ENCODE measurements at regions not wholly inside any gene's neighbourhood (a gene's known extent, or its start where the extent isn't known, plus 50 kb on each side); places are given as distances from the start of the nearest gene placed in this dataset.

DNA sequence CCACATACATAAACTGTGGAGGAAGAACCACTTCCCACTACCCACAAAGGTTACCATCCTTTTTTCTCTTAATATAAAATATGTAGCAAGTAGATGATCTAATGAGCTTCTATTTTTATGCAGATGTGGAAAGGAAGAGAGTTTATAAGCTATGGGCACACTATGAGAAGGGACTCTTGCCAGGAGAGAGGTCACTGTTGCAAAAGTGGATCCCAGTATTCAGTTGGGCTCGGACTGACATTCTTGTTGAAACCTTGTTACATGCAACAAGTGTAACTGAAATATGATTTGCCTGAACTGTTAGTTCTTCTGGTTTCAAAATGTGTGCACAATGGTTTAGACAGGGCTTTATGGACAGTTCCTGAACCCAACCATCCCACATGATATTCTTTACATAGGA is 397.4 kb upstream of the PKN2 start:
- H3K27ac Mint-ChIP-seq: no peak overlapping the region
- no peaks in the 10 kb centered on the region for H3K36me3 Mint-ChIP-seq (ENCODE audit: low read depth)
- H3K27me3 Mint-ChIP-seq (ENCODE audit: low read depth, poor library complexity): no peaks in the 10 kb centered on the region
- TF ChIP-seq, protein P1, sequence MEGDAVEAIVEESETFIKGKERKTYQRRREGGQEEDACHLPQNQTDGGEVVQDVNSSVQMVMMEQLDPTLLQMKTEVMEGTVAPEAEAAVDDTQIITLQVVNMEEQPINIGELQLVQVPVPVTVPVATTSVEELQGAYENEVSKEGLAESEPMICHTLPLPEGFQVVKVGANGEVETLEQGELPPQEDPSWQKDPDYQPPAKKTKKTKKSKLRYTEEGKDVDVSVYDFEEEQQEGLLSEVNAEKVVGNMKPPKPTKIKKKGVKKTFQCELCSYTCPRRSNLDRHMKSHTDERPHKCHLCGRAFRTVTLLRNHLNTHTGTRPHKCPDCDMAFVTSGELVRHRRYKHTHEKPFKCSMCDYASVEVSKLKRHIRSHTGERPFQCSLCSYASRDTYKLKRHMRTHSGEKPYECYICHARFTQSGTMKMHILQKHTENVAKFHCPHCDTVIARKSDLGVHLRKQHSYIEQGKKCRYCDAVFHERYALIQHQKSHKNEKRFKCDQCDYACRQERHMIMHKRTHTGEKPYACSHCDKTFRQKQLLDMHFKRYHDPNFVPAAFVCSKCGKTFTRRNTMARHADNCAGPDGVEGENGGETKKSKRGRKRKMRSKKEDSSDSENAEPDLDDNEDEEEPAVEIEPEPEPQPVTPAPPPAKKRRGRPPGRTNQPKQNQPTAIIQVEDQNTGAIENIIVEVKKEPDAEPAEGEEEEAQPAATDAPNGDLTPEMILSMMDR (IDR thresholded peaks at IDR 0.05): no peak
- DNase-seq: no peak
- H3K4me1 Mint-ChIP-seq: no peaks in the 10 kb centered on the region
- no peak overlapping the region for H3K4me3 Mint-ChIP-seq
- no peaks in the 10 kb centered on the region for H3K9me3 Mint-ChIP-seq

GRCh38 chr1:88288571-88288970 is 395.5 kb upstream of the PKN2 start:
- Mint-ChIP-seq H3K4me1 (no peaks in the 10 kb centered on the region), H3K9me3 (no peaks in the 10 kb centered on the region), H3K4me3 (no peak overlapping the region), H3K27me3 (ENCODE audit: low read depth, poor library complexity) (no peaks in the 10 kb centered on the region), H3K27ac (no peak overlapping the region), H3K36me3 (ENCODE audit: low read depth) (no peaks in the 10 kb centered on the region)
- DNase-seq: no peak
- TF ChIP-seq, protein P1 (IDR thresholded peaks at IDR 0.05): no peak

- Mint-ChIP-seq H3K4me3 (no peak overlapping the region), H3K4me1 (no peaks in the 10 kb centered on the region), H3K27ac (no peak overlapping the region), H3K36me3 (ENCODE audit: low read depth) (no peaks in the 10 kb centered on the region), H3K9me3 (no peaks in the 10 kb centered on the region), H3K27me3 (ENCODE audit: low read depth, poor library complexity) (no peaks in the 10 kb centered on the region)
- TF ChIP-seq, protein P1 (IDR thresholded peaks at IDR 0.05): no peak
- no peak for DNase-seq
Observed at GRCh38 chr1:88289401-88290102, 394.5 kb upstream of the PKN2 start.

GRCh38 chr1:88291611-88292354 is 392.3 kb upstream of the PKN2 start:
- no peak overlapping the region for H3K4me3 Mint-ChIP-seq
- no peak for DNase-seq
- TF ChIP-seq, protein P1 (IDR thresholded peaks at IDR 0.05): no peak
- no peaks in the 10 kb centered on the region for H3K4me1 Mint-ChIP-seq
- H3K36me3 Mint-ChIP-seq (ENCODE audit: low read depth): no peaks in the 10 kb centered on the region
- no peaks in the 10 kb centered on the region for H3K9me3 Mint-ChIP-seq
- no peaks in the 10 kb centered on the region for H3K27me3 Mint-ChIP-seq (ENCODE audit: low read depth, poor library complexity)
- H3K27ac Mint-ChIP-seq: no peak overlapping the region

GRCh38 chr1:88293691-88294190 is 390.3 kb upstream of the PKN2 start:
- DNase-seq: no peak
- Mint-ChIP-seq H3K36me3 (ENCODE audit: low read depth) (no peaks in the 10 kb centered on the region), H3K4me3 (no peak overlapping the region), H3K27me3 (ENCODE audit: low read depth, poor library complexity) (no peaks in the 10 kb centered on the region), H3K9me3 (no peaks in the 10 kb centered on the region), H3K4me1 (peaks cover 5% of the 10 kb centered on the region), H3K27ac (no peak overlapping the region)
- TF ChIP-seq, protein P1 (IDR thresholded peaks at IDR 0.05): no peak
